ENCODE measurements at regions not wholly inside any gene's neighbourhood (a gene's known extent, or its start where the extent isn't known, plus 50 kb on each side); places are given as distances from the start of the nearest gene placed in this dataset.

DNA sequence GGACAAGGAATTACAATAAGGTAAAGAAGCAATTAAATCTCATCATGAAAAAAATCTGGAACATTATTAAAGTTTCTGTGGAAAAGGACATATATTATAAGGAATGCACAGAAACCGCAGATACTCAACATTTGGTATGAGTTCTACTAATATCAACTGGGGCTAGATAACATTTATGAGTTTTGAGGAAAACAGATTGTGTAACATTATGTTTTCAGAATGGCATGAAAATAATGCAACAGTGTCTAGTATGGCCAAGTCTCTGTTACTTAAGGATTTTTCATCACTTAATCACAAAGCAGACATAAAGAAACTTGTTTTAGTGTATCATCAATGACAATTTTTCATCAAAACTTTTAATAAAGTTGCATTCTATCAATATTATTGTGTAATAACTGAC is 785.0 kb downstream of the GLUD2 start:
- TF ChIP-seq, protein P1, sequence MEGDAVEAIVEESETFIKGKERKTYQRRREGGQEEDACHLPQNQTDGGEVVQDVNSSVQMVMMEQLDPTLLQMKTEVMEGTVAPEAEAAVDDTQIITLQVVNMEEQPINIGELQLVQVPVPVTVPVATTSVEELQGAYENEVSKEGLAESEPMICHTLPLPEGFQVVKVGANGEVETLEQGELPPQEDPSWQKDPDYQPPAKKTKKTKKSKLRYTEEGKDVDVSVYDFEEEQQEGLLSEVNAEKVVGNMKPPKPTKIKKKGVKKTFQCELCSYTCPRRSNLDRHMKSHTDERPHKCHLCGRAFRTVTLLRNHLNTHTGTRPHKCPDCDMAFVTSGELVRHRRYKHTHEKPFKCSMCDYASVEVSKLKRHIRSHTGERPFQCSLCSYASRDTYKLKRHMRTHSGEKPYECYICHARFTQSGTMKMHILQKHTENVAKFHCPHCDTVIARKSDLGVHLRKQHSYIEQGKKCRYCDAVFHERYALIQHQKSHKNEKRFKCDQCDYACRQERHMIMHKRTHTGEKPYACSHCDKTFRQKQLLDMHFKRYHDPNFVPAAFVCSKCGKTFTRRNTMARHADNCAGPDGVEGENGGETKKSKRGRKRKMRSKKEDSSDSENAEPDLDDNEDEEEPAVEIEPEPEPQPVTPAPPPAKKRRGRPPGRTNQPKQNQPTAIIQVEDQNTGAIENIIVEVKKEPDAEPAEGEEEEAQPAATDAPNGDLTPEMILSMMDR (IDR thresholded peaks at IDR 0.05; ENCODE audit: insufficient read depth, low read length, severe bottlenecking): no peak
- no peak for FAIRE-seq
- Histone ChIP-seq H3K27me3 (ENCODE audit: control insufficient read depth, insufficient read depth, low read length) (no peaks in the 10 kb centered on the region), H3K4me3 (ENCODE audit: low read depth, low read length) (no peak overlapping the region), H3K36me3 (ENCODE audit: control insufficient read depth, insufficient read depth, low read length) (no peaks in the 10 kb centered on the region)
- DNase-seq (ENCODE audit: low read depth): peak; percentile 13

DNA sequence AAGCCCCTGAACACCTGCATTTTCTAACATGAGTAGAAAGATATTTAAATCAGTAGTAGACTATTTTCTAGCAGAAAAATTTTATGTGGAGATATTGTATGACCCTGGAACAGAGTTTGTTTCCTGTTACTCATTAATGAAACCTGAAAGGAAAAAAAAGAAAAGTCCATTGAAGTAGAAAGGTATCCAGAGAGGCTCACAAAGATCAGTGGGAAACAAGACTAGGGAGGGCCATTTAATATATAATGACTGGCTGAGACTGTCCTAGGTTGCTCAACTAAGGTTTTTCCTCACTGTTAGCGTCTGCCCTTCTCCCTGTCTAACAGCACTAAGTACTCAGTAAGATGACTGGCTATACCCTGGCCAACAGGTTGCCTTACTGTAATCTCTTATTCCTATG is 788.6 kb downstream of the GLUD2 start:
- TF ChIP-seq, protein P1 (IDR thresholded peaks at IDR 0.05; ENCODE audit: insufficient read depth, low read length, severe bottlenecking): no peak
- FAIRE-seq: no peak
- Histone ChIP-seq H3K27me3 (ENCODE audit: control insufficient read depth, insufficient read depth, low read length) (no peaks in the 10 kb centered on the region), H3K4me3 (ENCODE audit: low read depth, low read length) (no peak overlapping the region), H3K36me3 (ENCODE audit: control insufficient read depth, insufficient read depth, low read length) (no peaks in the 10 kb centered on the region)
- DNase-seq (ENCODE audit: low read depth): no peak

DNA sequence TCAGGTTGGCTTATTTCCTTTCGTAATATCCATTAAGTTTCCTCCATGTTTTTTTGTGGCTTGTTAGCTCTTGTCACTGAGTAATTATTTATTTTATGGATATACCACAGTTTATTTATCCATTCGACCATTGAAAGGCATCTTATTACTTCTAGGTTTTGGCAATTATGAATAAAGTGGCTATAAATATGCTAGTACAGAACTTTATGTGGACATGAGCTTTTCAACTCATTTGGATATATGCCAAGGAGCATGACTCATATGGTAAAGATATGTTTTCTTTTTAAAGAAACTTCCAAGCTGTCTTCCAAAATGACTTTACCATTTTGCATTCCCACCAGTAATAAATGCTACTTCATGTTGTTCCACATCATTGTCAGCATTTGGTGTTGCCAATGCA is 803.6 kb downstream of the GLUD2 start:
- Histone ChIP-seq H3K36me3 (ENCODE audit: control insufficient read depth, insufficient read depth, low read length) (no peaks in the 10 kb centered on the region), H3K27me3 (ENCODE audit: control insufficient read depth, insufficient read depth, low read length) (no peaks in the 10 kb centered on the region), H3K4me3 (ENCODE audit: low read depth, low read length) (no peak overlapping the region)
- no peak for FAIRE-seq
- peak; percentile 51 for DNase-seq (ENCODE audit: low read depth)
- TF ChIP-seq, protein P1 (IDR thresholded peaks at IDR 0.05; ENCODE audit: insufficient read depth, low read length, severe bottlenecking): no peak

DNA sequence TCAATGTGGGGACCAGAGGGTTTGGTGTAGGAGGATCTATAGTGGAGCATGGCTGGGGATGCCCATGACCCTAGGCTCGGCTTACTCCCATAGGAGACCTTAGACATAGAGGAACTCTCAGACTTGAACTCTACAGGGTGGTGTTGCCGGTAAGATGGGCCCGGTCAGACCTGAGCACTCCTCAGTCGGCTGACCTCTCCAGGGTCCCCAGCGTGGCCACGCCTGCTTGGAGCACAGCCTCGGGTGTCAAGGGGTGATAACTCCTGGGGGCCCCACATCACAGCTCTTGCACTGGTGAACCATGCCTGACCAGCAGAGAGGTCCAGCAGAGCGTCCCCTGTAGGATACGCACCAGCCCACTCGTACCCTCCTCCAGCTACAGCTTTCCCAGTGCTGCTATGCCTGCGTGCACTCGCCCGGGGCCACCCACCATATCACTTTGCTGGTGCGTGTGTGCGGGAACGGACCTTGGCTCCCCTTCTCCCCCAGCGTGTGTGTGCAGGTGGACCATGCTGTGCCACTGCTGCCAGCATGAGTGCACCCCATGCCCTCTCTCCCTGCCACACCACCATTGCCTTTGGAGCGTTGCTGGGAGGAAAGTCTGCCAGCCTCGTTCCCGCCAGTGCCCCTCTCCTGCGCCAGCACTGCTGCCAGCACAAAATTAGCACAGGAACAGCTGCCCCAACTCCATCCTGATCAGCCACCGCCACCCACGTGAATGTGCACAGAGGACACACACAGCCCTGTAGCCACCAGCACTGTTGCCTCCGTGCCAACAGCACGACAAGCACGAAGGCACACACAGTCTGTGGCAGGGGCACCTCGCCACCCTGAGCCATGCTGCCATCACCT is 806.6 kb downstream of the GLUD2 start:
- H3K27me3 ChIP-seq (ENCODE audit: control insufficient read depth, insufficient read depth, low read length): no peaks in the 10 kb centered on the region
- TF ChIP-seq, protein P1 (IDR thresholded peaks at IDR 0.05; ENCODE audit: insufficient read depth, low read length, severe bottlenecking): no peak
- FAIRE-seq (no peak), DNase-seq (ENCODE audit: low read depth) (no peak)
- no peak overlapping the region for H3K4me3 ChIP-seq (ENCODE audit: low read depth, low read length)
- no peaks in the 10 kb centered on the region for H3K36me3 ChIP-seq (ENCODE audit: control insufficient read depth, insufficient read depth, low read length)

DNA sequence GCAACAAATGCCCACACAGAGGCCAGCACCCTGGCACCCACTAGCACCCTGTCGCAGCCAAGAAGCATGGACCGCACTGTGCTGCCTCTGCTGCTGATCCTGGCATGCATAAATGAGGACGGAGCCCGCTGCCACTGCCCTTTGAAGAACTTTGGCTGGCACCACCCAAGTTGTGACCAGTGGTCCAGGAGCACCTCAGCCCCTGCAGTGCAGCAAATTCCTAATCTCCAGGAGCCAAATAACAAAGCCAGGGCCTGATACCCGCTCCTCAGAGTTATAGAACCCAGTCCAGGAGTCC is 807.2 kb downstream of the GLUD2 start:
- DNase-seq (ENCODE audit: low read depth) (no peak), FAIRE-seq (no peak)
- Histone ChIP-seq H3K27me3 (ENCODE audit: control insufficient read depth, insufficient read depth, low read length) (no peaks in the 10 kb centered on the region), H3K4me3 (ENCODE audit: low read depth, low read length) (no peak overlapping the region), H3K36me3 (ENCODE audit: control insufficient read depth, insufficient read depth, low read length) (no peaks in the 10 kb centered on the region)
- TF ChIP-seq, protein P1 (IDR thresholded peaks at IDR 0.05; ENCODE audit: insufficient read depth, low read length, severe bottlenecking): no peak
